GM18867 (cell line): ENCODE measurements at regions not wholly inside any gene's neighbourhood (a gene's known extent, or its start where the extent isn't known, plus 50 kb on each side); places are given as distances from the start of the nearest gene placed in this dataset.

Experiments
- ATAC-seq: cut with Tn5 transposase; IDR thresholded peaks from one replicate; pipeline ENCODE4 v1.9.1; 2021; ENCODE audit warnings: mild to moderate bottlenecking, moderate library complexity; ENCODE audit not compliant: unreplicated experiment

DNA sequence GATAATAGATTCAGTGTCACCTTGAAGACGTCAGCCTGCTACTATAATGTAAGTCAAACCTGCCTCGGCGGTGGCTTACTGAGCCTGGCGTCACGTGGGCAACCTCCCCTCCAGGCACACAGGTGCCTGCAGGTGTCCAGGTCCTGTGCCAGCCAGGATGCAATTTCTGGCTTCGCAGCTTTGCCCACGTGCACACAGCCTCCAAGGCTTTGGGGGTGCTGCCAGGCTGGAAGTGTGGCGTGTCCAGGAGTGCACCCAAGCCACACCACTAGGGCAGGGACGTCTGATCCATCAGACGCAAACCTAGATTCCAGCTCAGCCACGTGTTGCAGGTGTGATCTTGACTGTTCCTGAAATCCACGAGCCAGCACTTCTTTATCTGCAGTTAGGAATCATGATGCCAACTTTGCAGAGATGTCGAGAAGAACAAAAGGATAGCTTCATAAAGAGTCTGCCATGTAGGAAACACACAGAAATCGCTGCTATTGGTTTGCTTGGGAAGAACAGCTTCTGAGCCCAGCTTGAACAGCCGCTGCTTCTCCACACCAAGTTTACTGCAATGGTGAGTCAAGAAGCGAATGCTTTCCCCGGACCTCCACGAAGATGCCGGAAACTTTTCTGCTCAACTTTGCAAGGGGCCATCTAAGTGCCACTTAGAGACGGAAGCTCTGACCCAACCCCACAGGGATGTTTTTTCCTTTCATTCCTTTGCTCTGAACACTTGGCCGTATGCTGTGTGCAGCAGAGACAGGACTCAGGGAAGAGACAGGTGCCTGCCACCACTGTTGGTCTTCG, 84.2 kb upstream of the SALL3 start:
- ATAC-seq, result no peak

GRCh38 chr18:78896111-78896905, 83.3 kb upstream of the SALL3 start:
- ATAC-seq, result no peak

GRCh38 chr18:78898066-78898465, 81.6 kb upstream of the SALL3 start:
- no peak for ATAC-seq

DNA sequence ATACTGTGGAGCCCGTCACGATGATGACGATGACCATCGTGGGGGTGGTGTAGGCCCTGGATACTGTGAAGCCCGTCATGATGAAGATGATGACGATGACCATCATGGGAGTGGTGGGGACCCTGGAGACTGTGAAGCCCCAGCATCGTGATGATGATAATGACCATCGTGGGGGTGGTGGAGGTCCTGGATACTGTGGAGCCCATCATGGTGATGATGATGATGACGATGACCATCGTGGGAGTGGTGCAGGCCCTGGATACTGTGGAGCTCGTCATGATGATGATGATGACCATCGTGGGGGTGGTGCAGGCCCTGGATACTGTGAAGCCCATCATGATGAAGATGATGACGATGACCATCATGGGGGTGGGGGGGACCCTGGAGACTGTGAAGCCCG, 81.0 kb upstream of the SALL3 start:
- ATAC-seq, result no peak

GRCh38 chr18:78899241-78899640, 80.4 kb upstream of the SALL3 start:
- no peak for ATAC-seq

DNA sequence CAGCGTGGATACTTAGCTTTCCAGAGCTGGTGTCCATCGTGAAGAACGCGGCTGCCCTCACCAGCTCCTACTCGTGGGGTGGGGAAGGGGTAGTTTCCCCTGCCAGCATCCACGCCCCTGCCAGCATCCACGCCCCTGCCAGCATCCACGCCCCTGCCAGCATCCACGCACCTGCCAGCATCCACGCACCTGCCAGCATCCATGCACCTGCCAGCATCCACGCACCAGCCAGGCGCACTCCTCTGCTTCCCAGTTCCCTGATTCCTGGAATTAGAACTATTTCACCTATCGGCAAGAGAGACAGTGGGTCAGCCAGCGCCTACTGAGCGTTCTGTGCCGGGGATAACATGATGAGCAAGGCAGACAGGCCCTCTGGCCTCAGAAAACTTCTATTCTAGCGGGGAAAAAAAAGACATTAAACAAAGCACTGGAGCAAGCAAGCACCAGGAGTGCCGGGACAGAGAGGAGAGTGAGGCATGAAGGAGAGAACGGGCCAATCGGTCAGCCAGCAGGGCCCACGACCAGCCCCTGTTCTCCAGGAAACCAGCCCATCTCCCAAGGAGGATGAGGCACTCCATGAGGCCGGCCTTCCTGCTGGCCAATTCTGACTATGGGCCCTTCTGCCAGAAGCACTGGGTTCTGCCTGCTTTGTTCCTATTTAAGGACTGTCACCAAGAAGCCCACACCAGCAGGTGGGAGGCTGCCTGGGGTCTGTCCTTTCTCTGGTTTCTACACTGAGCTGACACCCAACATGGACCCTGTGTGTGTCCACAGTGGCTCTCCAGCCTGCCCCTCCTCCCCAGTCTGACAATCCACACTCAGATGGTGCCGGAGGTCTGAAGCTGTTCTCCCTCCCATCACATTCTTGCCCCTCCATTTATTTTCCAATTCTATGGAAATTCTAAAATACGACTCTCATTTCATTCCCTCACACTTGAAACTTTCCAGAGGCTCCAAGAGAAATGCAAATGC, 78.4 kb upstream of the SALL3 start:
- no peak for ATAC-seq

DNA sequence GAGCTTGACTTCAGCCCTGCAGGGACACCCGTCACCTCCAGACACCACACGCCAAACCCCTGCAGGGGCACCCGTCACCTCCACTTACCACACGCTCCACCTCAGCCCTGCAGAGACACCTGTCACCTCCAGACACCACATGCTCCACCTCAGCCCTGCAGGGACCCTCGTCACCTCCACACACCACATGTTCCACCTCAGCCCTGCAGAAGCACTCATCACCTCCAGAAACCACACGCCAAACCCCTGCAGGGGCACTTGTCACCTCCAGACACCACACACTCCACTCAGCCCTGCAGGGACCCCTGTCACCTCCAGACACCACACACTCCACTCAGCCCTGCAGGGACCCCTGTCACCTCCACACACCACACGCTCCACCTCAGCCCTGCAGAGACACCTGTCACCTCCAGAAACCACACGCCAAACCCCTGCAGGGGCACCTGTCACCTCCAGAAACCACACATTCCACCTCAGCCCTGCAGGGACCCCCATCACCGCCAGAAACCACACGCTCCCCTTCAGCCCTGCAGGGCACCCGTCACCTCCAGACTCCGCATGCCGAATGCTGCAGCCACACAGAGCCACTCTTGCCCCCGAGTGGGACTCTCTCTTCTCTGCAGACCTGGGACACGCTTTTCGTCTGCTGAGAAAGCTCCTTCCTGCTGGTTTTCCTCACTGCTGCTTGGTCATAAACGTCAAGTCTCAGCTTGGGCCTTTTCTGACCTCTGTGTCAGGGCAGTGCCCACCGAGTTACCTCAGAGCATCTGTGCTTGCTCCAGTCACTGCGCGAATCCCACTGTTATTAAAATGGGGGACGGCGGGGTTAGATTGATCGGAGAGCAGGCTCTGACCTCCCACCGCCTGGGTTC, 77.5 kb upstream of the SALL3 start:
- no peak for ATAC-seq

GRCh38 chr18:78902795-78903435, 76.7 kb upstream of the SALL3 start:
- ATAC-seq, result no peak

DNA sequence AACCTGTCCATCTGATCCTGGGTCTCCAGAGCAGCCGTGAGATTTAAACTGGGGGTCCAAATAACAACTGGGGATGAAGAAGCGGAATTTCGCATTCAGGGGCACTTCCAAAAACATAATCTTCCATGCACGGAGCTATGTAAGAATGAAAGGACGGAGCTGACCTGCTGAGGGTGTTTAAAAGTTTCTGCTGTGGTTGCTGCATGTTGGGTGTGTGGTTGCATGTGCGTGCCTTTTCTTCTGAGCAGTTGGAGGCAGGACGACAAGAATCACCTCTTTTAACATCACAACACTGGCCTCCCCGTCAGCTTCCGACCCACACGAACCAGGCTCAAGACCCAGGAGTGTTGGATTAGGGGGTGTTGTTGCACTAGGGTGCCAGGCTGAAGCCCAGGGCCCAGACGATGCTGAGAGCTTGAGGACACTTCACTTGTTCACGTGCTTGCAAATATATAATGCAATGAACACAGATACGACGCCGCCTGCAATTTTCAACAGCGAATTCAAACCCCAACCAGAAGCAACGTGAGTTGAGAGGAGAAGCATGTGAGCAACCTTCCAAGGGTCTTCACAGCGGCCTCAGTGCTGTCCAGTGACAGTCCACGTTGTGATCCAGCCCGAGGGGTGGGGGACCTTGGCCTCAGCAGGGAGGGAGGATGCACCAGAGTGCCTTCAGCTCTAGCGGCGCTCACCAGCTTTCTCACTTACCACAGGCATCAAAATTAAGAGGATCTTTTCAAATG, 76.0 kb upstream of the SALL3 start:
- no peak for ATAC-seq

- no peak for ATAC-seq
Observed at GRCh38 chr18:78904179-78904531, 75.5 kb upstream of the SALL3 start.

DNA sequence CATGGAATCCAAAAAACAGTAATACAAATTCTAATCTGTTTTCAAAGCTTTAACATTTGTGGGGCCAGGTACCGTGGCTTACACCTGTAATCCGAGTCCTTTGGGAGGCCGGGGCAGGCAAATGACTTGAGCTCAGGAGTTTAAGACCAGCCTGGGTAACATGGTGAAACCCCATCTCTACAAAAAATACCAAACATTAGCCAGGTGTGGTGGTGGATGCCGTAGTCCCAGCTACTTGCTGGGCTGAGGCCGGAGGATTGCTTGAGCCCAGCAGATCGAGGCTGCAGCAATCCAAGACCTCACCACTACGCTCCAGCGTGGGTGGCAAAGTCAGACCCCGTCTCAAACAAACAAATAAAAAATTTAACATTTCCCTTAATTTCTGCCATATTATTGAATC, 74.3 kb upstream of the SALL3 start:
- ATAC-seq, result no peak

- no peak for ATAC-seq
Observed at GRCh38 chr18:78906066-78906465, 73.6 kb upstream of the SALL3 start.

DNA sequence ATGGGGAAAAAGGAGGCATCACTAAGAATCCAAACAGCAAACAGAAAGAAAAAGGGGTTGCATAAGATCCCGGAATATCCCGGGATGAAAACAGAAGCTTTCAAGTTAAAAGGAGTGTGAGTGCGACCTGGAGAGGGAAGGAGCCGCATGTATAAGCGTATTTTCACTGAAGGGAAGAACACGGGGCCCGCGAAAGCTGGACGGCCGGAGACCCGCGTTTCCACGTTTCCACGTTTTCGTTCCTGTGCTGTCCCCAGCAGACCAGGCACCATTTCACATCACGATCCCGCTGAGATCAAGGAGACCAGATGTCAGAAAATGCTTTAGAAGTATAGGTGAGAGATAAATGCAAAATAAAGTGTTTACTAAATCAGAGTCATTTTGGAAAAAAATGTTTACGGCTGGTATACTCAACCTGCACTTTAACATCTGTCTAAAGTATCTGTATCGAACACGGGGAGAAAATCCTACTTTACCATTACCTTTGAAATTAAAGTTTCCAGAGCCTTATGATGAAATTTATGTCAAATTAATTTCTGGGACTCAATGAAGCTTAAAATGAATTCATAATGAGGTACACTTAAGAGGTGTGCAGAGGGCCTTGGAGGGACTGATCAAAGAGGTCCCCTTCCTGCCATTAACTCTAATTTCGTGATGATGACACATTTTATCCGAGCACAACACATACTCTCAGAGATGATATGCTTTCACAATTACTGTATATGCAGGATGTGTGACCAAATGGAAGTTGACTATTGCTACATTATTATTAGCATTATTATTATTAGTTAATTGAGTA, 71.0 kb upstream of the SALL3 start:
- ATAC-seq, result no peak

- no peak for ATAC-seq
Observed at GRCh38 chr18:78911751-78912283, 67.8 kb upstream of the SALL3 start.

DNA sequence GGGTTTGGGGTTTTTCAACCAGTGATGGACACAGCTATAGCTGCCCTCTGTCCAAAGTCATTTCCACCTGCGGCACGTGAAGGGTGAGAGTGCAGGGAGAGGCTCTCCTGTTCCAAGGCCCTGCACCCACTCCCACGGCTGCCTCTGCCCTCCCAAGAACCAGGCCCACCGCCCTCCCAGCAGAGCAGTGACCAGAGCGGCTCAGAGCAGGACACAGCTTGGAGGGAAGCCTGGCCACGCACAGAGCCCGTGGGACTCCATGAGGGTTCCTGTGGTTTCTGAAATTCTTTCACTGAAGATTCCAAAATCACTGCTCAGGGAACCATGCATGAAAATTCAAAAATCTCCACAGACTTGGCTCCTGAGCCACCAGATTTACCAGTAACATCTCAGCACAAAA, 67.3 kb upstream of the SALL3 start:
- no peak for ATAC-seq

DNA sequence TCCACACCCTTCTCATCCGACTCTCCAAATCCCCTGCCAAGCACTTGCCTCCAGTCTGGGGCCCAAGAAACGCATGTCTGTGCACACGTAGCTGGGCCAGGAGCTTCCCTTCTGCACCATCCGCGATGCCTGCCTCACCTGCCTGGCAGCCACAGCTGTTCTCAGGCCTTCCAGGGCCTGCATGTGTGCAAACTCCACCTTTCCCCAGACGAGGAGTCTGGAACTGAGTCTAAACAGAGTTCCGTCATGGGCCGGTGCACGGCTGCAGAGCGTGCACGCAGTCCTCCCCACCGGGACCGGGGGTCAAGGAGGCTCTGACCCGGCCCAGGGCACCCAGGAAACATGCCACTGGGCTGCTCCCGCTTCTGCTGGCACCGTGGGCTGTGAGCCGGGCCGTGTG, 66.8 kb upstream of the SALL3 start:
- ATAC-seq, result no peak

DNA sequence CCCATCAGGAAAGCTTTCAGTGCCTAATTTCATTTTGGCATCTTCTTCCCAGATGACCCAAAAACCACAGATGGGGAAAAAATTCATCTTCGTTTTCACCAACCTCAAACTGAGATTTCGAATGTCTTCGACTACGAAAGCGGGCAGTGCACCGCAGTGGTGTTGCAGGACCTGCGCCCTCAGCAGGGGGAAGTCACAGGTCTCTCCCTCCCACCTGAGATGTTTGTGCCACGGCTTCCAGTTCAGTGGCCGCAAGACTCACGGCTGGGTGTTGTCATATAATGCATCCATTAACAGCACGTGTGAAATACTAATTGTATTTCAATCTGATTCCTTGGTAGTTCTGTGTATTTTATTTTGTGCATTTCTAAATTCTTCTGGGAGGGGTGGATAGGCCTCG, 66.2 kb upstream of the SALL3 start:
- no peak for ATAC-seq

- no peak for ATAC-seq
Observed at GRCh38 chr18:78913830-78914231, 65.8 kb upstream of the SALL3 start.
